HG03159 (cell line): ENCODE measurements at regions not wholly inside any gene's neighbourhood (a gene's known extent, or its start where the extent isn't known, plus 50 kb on each side); places are given as distances from the start of the nearest gene placed in this dataset.
A peak's percentile ranks its signal among the peaks of the same experiment; 100 is the strongest.

Source experiments
- ATAC-seq: cut with Tn5 transposase; IDR thresholded peaks from one replicate; pipeline ENCODE4 v1.9.1; 2021; ENCODE audit warnings: mild to moderate bottlenecking, moderate library complexity; ENCODE audit not compliant: unreplicated experiment

- ATAC-seq, result no peak
These were observed 1142.0 kb upstream of the TMEFF2 start for GRCh38 chr2:193336781-193337180.

GRCh38 chr2:193334401-193334800, 1139.7 kb upstream of the TMEFF2 start:
- ATAC-seq, result no peak

- ATAC-seq, result no peak
These were observed 1138.8 kb upstream of the TMEFF2 start for GRCh38 chr2:193333539-193333938.

- ATAC-seq, result no peak
These were observed 1138.2 kb upstream of the TMEFF2 start for GRCh38 chr2:193332941-193333340.

- no peak for ATAC-seq
These were observed 1136.9 kb upstream of the TMEFF2 start for GRCh38 chr2:193331676-193332075.

GRCh38 chr2:193326296-193326695, 1131.6 kb upstream of the TMEFF2 start:
- no peak for ATAC-seq

- ATAC-seq, result no peak
These were observed 1120.8 kb upstream of the TMEFF2 start for GRCh38 chr2:193315428-193316091.

- ATAC-seq, result no peak
These were observed 1108.7 kb upstream of the TMEFF2 start for GRCh38 chr2:193303464-193303863.

GRCh38 chr2:193294371-193294770, 1099.6 kb upstream of the TMEFF2 start:
- no peak for ATAC-seq

- no peak for ATAC-seq
These were observed 1084.6 kb upstream of the TMEFF2 start for GRCh38 chr2:193279361-193279760.

GRCh38 chr2:193276988-193277387, 1082.3 kb upstream of the TMEFF2 start:
- no peak for ATAC-seq

GRCh38 chr2:193276560-193276959, 1081.8 kb upstream of the TMEFF2 start:
- ATAC-seq, result no peak

- no peak for ATAC-seq
These were observed 1081.3 kb upstream of the TMEFF2 start for GRCh38 chr2:193276069-193276468.

GRCh38 chr2:193272011-193272410, 1077.3 kb upstream of the TMEFF2 start:
- ATAC-seq, result no peak

- no peak for ATAC-seq
These were observed 1076.1 kb upstream of the TMEFF2 start for GRCh38 chr2:193270816-193271215.

- no peak for ATAC-seq
These were observed 1072.8 kb upstream of the TMEFF2 start for GRCh38 chr2:193267496-193268002.

- ATAC-seq, result no peak
These were observed 1058.3 kb upstream of the TMEFF2 start for GRCh38 chr2:193253014-193253530.

GRCh38 chr2:193251909-193252308, 1057.2 kb upstream of the TMEFF2 start:
- no peak for ATAC-seq

- ATAC-seq, result no peak
These were observed 1055.7 kb upstream of the TMEFF2 start for GRCh38 chr2:193250389-193250788.

GRCh38 chr2:193240752-193241151, 1046.0 kb upstream of the TMEFF2 start:
- peak; percentile 67 for ATAC-seq

GRCh38 chr2:193231634-193232033, 1036.9 kb upstream of the TMEFF2 start:
- no peak for ATAC-seq

GRCh38 chr2:193228276-193228675, 1033.5 kb upstream of the TMEFF2 start:
- no peak for ATAC-seq

- no peak for ATAC-seq
These were observed 1027.7 kb upstream of the TMEFF2 start for GRCh38 chr2:193222454-193222853.
